MG63 (cell line): ENCODE measurements at regions not wholly inside any gene's neighbourhood (a gene's known extent, or its start where the extent isn't known, plus 50 kb on each side); places are given as distances from the start of the nearest gene placed in this dataset.
"Not testable (repeated sequence)": the region's sequence is repeated elsewhere in the genome, so short reads cannot be mapped to it uniquely, and the experiment has no call there.

Source experiments
- DNase-seq: peaks from one replicate; pipeline ENCODE4 v3.0.0-alpha.2; 2020
- H3K27me3 ChIP-seq: fragments of 250-450 bp; sonication (Bioruptor Pico); 2 replicates; pipeline ENCODE4 v1.5.1; 2020; ENCODE audit warnings: mild to moderate bottlenecking, moderate library complexity
- H3K36me3 ChIP-seq: fragments of 250-450 bp; sonication (Bioruptor Pico); 2 replicates; pipeline ENCODE4 v1.5.1; 2020; ENCODE audit warnings: mild to moderate bottlenecking, moderate library complexity
- H3K4me3 ChIP-seq: fragments of 250-450 bp; sonication (Bioruptor Pico); 2 replicates; pipeline ENCODE4 v1.5.1; 2020; ENCODE audit warnings: mild to moderate bottlenecking, moderate library complexity
- H3K9me3 ChIP-seq: fragments of 250-450 bp; sonication (Bioruptor Pico); 2 replicates; pipeline ENCODE4 v1.5.1; 2020; ENCODE audit warnings: mild to moderate bottlenecking, moderate library complexity

DNA sequence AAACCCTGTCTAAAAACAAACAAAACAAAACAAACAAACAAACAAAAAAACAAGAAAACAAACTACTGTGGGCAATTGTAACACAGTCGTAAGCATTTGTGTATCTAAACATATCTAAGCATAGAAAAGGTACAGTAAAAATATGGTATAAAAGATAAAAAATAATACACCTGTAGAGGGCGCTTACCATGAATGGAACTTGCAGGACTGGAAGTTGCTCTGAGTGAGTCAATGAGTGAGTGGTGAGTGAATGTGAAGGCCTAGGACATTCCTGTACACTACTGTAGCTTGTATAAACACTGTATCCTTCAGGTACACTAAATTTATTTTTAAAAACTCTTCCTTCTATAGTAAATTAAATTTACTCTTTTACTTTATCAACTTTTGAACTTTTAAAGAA is 332.0 kb downstream of the ZNF248 start:
- not testable (repeated sequence) for H3K4me3 ChIP-seq, H3K9me3 ChIP-seq
- peak; percentile 2 for DNase-seq

DNA sequence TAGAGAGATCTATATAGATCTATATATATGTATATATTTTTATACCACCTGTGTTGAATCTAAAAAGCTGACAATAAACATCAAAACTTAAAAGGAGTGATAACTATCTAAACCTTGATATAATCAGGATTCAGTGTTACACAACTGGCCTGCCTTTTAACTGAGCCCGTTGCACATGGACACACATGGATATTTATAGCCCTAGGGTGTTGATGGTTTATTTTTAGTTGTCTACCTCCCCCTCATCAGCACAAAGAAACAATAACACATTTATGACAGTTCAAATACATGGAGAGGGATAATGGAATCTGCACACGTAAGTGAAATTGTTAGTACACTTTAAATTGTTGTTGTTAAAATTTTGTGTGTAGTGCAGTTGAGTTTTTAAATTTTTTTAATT is 336.9 kb downstream of the ZNF248 start:
- Histone ChIP-seq H3K4me3 (no peak overlapping the region), H3K36me3 (no peaks in the 10 kb centered on the region), H3K9me3 (no peaks in the 10 kb centered on the region), H3K27me3 (no peaks in the 10 kb centered on the region)
- DNase-seq, result no peak

More for the DNA sequence above, 332.0 kb downstream of the ZNF248 start:
- not testable (repeated sequence) for H3K27me3 ChIP-seq, H3K36me3 ChIP-seq

DNA sequence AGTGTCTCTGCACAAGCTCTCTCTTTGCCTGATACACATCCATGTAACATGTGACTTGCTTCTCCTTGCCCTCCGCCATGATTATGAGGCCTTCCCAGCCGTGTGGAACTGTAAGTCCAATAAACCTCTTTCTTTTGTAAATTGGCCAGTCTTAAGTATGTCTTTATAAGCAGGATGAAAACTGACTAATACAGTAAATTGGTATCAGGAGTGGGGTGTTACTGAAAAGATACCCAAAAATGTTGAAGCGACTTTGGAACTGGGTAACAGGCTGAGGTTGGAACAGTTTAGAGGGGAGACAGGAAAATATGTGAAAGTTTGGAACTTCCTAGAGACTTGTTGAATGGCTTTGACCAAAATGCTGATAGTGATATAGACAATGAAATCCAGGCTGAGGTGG is 346.9 kb downstream of the ZNF248 start:
- not testable (repeated sequence) for H3K36me3 ChIP-seq, H3K4me3 ChIP-seq, DNase-seq, H3K9me3 ChIP-seq, H3K27me3 ChIP-seq

- H3K4me3 ChIP-seq, result no peak overlapping the region
- no peak for DNase-seq
- H3K36me3 ChIP-seq, result no peaks in the 10 kb centered on the region
- no peaks in the 10 kb centered on the region for H3K27me3 ChIP-seq
- no peaks in the 10 kb centered on the region for H3K9me3 ChIP-seq
Observed at GRCh38 chr10:37496061-37496460, 361.3 kb downstream of the ZNF248 start.

- Histone ChIP-seq H3K9me3 (no peaks in the 10 kb centered on the region), H3K27me3 (no peaks in the 10 kb centered on the region), H3K36me3 (no peaks in the 10 kb centered on the region), H3K4me3 (no peak overlapping the region)
- DNase-seq, result no peak
Observed at GRCh38 chr10:37495415-37495814, 362.0 kb downstream of the ZNF248 start.

DNA sequence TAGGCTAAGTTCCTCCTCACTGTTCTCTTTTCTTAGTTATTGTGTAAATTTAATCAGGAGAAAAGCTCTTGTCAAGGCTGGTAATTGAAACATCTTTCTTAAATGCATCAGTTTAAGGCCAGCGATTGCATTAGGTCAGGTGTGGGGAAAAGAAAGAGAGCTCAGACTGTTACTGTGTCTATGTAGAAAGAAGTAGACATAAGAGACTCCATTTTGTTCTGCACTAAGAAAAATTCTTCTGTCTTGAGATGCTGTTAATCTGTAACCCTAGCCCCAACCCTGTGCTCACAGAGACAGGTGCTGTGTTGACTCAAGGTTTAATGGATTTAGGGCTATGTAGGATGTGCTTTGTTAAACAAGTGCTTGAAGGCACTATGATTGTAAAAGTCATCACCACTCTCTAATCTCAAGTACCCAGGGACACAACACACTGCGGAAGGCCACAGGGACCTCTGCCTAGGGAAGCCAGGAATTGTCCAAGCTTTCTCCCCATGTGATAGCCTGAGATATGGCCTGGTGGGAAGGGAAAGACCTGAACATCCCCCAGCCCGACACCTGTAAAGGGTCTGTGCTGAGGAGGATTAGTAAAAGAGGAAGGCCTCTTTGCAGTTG is 364.1 kb downstream of the ZNF248 start:
- H3K27me3 ChIP-seq, DNase-seq, H3K36me3 ChIP-seq, H3K9me3 ChIP-seq, H3K4me3 ChIP-seq: not testable (repeated sequence)

- no peak for DNase-seq
- H3K9me3 ChIP-seq, result no peaks in the 10 kb centered on the region
- H3K27me3 ChIP-seq, result no peaks in the 10 kb centered on the region
- H3K4me3 ChIP-seq, result no peak overlapping the region
- no peaks in the 10 kb centered on the region for H3K36me3 ChIP-seq
Observed at GRCh38 chr10:37490266-37490665, 364.9 kb downstream of the ANKRD30A start.

DNA sequence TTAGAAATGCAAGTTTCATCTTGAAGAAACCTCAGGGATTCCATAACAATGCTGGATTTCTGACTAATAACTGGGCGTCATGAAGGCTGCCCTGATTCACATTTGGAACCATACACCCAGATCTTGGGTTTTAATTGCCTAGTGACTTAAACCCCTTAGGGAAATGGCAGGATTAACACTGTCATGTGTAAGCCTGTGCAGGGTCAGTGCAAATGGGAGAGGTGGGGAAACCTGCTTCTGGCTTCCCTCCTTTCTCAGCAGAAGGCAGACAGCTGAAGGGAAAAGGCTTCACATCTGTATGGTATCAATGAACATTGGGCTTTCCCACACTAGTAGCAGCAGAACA is 364.2 kb downstream of the ANKRD30A start:
- no peak overlapping the region for H3K4me3 ChIP-seq
- no peak for DNase-seq
- no peaks in the 10 kb centered on the region for H3K27me3 ChIP-seq
- H3K36me3 ChIP-seq, result no peaks in the 10 kb centered on the region
- H3K9me3 ChIP-seq, result no peaks in the 10 kb centered on the region

DNA sequence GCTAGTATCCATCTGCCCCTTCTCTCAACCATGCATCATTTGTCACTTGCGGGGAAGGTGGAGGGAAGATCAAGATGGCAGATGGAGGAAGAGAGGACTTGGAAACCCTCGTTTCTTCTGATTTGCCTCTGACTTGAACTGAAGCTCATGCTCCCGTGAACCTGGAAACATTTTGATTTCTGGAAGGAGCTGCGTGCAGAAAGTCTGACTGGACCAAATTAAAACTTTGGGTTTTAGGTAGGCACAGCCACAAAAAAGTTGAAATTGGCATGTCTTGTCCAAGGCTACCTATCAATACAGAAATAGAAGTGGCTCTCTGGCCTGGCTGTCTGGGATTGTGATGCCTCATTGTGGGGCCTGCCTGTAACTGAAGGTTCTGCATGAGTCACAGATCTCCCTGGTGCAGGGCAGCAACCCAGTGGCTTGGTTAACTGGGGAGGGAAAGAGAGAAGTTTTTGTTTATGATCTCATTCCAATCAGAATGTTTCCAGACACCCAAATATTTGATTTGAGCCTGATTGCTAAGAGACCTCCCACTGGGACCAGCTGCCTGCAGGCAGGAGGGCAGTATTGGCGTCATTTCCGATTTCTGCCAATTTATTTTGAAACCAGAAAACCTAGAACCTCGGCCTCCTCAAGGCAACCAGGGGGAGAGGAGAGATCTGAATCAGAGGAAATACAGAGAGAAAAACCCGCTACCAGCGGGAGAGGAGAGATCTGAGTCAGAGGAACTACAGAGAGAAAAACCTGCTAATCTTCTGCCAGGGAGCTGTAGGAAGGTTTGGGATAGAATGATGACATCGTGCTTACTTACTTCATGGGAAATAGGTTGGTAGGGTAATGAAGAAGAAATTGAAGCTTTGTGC is 363.6 kb downstream of the ANKRD30A start:
- DNase-seq, result peak; percentile 92
- 0 out of 2 replicates have a peak overlapping the region, but pooled peaks have one; percentile 6 for H3K4me3 ChIP-seq
- H3K9me3 ChIP-seq, result no peaks in the 10 kb centered on the region
- H3K27me3 ChIP-seq, result no peaks in the 10 kb centered on the region
- H3K36me3 ChIP-seq, result no peaks in the 10 kb centered on the region

- not testable (repeated sequence) for H3K27me3 ChIP-seq, H3K36me3 ChIP-seq, H3K4me3 ChIP-seq, DNase-seq, H3K9me3 ChIP-seq
Observed at GRCh38 chr10:37480596-37480995, 355.2 kb downstream of the ANKRD30A start.

- no peaks in the 10 kb centered on the region for H3K36me3 ChIP-seq
- no peak for DNase-seq
- no peaks in the 10 kb centered on the region for H3K27me3 ChIP-seq
- no peaks in the 10 kb centered on the region for H3K9me3 ChIP-seq
- no peak overlapping the region for H3K4me3 ChIP-seq
Observed at GRCh38 chr10:37479469-37479868, 354.1 kb downstream of the ANKRD30A start.

DNA sequence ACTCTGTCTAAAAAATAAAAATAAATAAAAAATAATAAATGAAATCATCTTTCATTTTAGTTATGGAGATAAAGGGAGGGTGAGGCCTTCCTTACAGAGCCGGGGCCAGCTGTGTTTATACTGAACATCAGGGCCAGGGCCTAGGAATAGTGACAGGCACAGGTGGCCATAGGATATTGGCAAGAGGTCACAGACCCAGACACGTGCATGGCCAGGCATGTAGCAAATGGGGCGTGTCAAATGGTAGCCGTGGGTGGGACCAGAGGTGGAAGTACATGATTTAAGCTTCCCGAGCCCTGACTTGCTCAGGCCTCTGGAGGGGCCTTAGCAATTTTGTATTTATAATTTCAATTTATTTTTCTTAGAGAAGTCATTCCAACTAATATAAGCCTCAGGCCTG is 353.0 kb downstream of the ANKRD30A start:
- Histone ChIP-seq H3K27me3 (no peaks in the 10 kb centered on the region), H3K9me3 (no peaks in the 10 kb centered on the region), H3K4me3 (no peak overlapping the region), H3K36me3 (no peaks in the 10 kb centered on the region)
- peak; percentile 3 for DNase-seq

- no peaks in the 10 kb centered on the region for H3K9me3 ChIP-seq
- no peaks in the 10 kb centered on the region for H3K27me3 ChIP-seq
- H3K36me3 ChIP-seq, result no peaks in the 10 kb centered on the region
- H3K4me3 ChIP-seq, result no peak overlapping the region
- peak; percentile 37 for DNase-seq
Observed at GRCh38 chr10:37476285-37476684, 350.9 kb downstream of the ANKRD30A start.

DNA sequence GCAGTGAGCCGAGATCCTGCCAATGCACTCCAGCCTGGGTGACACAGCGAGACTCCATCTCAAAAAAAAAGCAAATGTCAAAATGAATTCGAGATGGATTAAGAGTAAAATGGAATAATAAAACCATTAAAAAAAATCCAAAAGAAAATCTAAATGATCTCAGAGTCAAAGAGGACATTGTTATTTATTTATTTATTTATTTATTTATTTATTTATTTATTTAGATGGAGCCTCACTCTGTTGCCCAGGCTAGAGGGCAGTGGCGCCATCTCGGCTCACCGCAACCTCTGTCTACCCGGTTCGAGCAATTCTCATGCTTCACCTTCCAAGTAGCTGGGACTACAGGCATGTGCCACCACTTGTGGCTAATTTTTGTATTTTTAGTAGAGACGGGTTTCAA is 349.2 kb downstream of the ANKRD30A start:
- Histone ChIP-seq H3K27me3 (no peaks in the 10 kb centered on the region), H3K36me3 (no peaks in the 10 kb centered on the region), H3K9me3 (no peaks in the 10 kb centered on the region), H3K4me3 (no peak overlapping the region)
- no peak for DNase-seq

- Histone ChIP-seq H3K36me3 (no peaks in the 10 kb centered on the region), H3K27me3 (no peaks in the 10 kb centered on the region), H3K4me3 (no peak overlapping the region), H3K9me3 (no peaks in the 10 kb centered on the region)
- DNase-seq, result no peak
Observed at GRCh38 chr10:37473906-37474305, 348.5 kb downstream of the ANKRD30A start.

- Histone ChIP-seq H3K27me3 (no peaks in the 10 kb centered on the region), H3K4me3 (no peak overlapping the region), H3K36me3 (no peaks in the 10 kb centered on the region), H3K9me3 (no peaks in the 10 kb centered on the region)
- DNase-seq, result no peak
Observed at GRCh38 chr10:37467246-37467645, 341.8 kb downstream of the ANKRD30A start.

DNA sequence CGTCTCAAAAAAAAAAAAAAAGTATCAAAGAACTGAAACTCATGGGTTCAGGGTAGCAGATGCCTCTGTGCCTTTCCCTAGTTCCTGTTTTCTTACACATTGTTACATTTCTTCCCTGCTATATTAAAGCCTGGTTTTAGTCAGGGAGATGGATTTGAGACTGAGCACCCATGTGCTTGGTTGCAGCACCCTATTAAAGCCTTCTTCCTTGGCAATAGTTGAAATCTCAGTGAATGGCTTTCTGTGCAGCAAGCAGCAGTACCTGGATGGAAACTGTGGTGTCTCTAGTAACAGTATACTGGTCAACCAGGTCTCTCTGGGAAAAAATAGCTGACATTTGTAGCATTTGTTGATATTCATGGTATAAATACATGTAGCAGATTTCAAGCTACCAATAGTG is 331.1 kb downstream of the ANKRD30A start:
- no peaks in the 10 kb centered on the region for H3K27me3 ChIP-seq
- no peak for DNase-seq
- no peak overlapping the region for H3K4me3 ChIP-seq
- H3K36me3 ChIP-seq, result no peaks in the 10 kb centered on the region
- H3K9me3 ChIP-seq, result no peaks in the 10 kb centered on the region; the same call in 1 of the 2 replicates

DNA sequence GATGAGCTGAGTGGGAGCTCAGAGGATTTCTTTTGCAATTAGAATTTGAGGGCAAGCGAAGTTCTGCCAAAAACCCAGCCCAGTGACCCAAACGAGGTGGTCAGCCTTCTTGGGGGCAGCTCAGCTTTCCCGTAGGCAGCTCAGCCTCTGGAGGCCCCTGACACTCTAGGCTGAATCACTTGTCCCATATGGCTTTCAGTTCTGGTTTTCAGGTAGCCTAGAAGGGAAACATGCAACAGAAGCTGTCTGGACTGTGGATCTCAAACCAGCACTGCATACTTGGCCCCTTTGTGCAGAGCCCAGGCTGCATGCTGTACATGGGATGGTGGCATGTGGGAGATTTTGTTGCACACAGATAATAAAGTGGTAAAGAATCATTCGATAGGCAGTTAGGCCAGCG is 322.8 kb downstream of the ANKRD30A start:
- H3K27me3 ChIP-seq, result no peaks in the 10 kb centered on the region
- H3K4me3 ChIP-seq, result no peak overlapping the region
- no peak for DNase-seq
- H3K9me3 ChIP-seq, result no peaks in the 10 kb centered on the region
- H3K36me3 ChIP-seq, result no peaks in the 10 kb centered on the region
